OCI-LY1 (cell line): ENCODE measurements at regions not wholly inside any gene's neighbourhood (a gene's known extent, or its start where the extent isn't known, plus 50 kb on each side); places are given as distances from the start of the nearest gene placed in this dataset.

ENCODE experiments used
- CTCF ChIP-seq: fragments of 200-600 bp; sonication (generic), shearing (Covaris generic); IDR thresholded peaks from 2 replicates; pipeline ENCODE4 v1.5.1; 2017; ENCODE audit warnings: mild to moderate bottlenecking, antibody characterized with exemption, low read length, moderate library complexity, mixed read lengths
- EZH2 ChIP-seq: fragments of 200-600 bp; sonication (generic), shearing (Covaris generic); IDR thresholded peaks from 2 replicates; pipeline ENCODE4 v1.8.0; 2017; ENCODE audit warnings: borderline replicate concordance, mixed run types, mild to moderate bottlenecking, antibody characterized with exemption, low read length, moderate library complexity, mixed read lengths

- TF ChIP-seq CTCF, result no peak
- no peak for TF ChIP-seq EZH2
These were observed 71.5 kb downstream of the CD83 start for GRCh38 chr6:14189074-14189473.
